HG02852 (cell line): ENCODE measurements at regions not wholly inside any gene's neighbourhood (a gene's known extent, or its start where the extent isn't known, plus 50 kb on each side); places are given as distances from the start of the nearest gene placed in this dataset.
"Not testable (repeated sequence)": the region's sequence is repeated elsewhere in the genome, so short reads cannot be mapped to it uniquely, and the experiment has no call there.

ENCODE experiments used
- ATAC-seq: cut with Tn5 transposase; IDR thresholded peaks from one replicate; pipeline ENCODE4 v1.9.1; 2021; ENCODE audit warnings: mild to moderate bottlenecking, moderate library complexity; ENCODE audit not compliant: unreplicated experiment

GRCh38 chr1:74943046-74943445 is 191.1 kb upstream of the LHX8 start:
- ATAC-seq: no peak

GRCh38 chr1:74946388-74946787 is 187.8 kb upstream of the LHX8 start:
- ATAC-seq: no peak

GRCh38 chr1:74949348-74949747 is 184.8 kb upstream of the LHX8 start:
- not testable (repeated sequence) for ATAC-seq

- ATAC-seq: not testable (repeated sequence)
These were observed 182.2 kb upstream of the LHX8 start for GRCh38 chr1:74951981-74952380.

GRCh38 chr1:74952786-74953185 is 181.4 kb upstream of the LHX8 start:
- ATAC-seq: no peak

- no peak for ATAC-seq
These were observed 180.6 kb upstream of the LHX8 start for GRCh38 chr1:74953622-74954021.

GRCh38 chr1:74963120-74963519 is 171.1 kb upstream of the LHX8 start:
- ATAC-seq: no peak

GRCh38 chr1:74964508-74965102 is 169.6 kb upstream of the LHX8 start:
- no peak for ATAC-seq

- ATAC-seq: no peak
These were observed 164.5 kb upstream of the LHX8 start for GRCh38 chr1:74969566-74970135.

- ATAC-seq: no peak
These were observed 162.2 kb upstream of the LHX8 start for GRCh38 chr1:74971982-74972381.

- no peak for ATAC-seq
These were observed 157.7 kb upstream of the LHX8 start for GRCh38 chr1:74976491-74976890.

GRCh38 chr1:74992448-74992847 is 141.7 kb upstream of the LHX8 start:
- not testable (repeated sequence) for ATAC-seq

- no peak for ATAC-seq
These were observed 138.4 kb upstream of the LHX8 start for GRCh38 chr1:74995821-74996220.

GRCh38 chr1:75010547-75010946 is 123.6 kb upstream of the LHX8 start:
- no peak for ATAC-seq

GRCh38 chr1:75014250-75014649 is 119.9 kb upstream of the LHX8 start:
- no peak for ATAC-seq

GRCh38 chr1:75023005-75023404 is 111.2 kb upstream of the LHX8 start:
- no peak for ATAC-seq

- ATAC-seq: no peak
These were observed 99.8 kb upstream of the LHX8 start for GRCh38 chr1:75034376-75034775.

GRCh38 chr1:75035536-75035935 is 98.7 kb upstream of the LHX8 start:
- ATAC-seq: no peak

GRCh38 chr1:75053207-75053606 is 81.0 kb upstream of the LHX8 start:
- ATAC-seq: no peak

GRCh38 chr1:75058424-75058823 is 75.8 kb upstream of the LHX8 start:
- no peak for ATAC-seq

GRCh38 chr1:75062111-75062510 is 72.1 kb upstream of the LHX8 start:
- no peak for ATAC-seq

GRCh38 chr1:75067975-75068374 is 66.2 kb upstream of the LHX8 start:
- no peak for ATAC-seq

GRCh38 chr1:75074831-75075395 is 59.3 kb upstream of the LHX8 start:
- ATAC-seq: no peak
